Testis (tissue), 2 donors: ENCODE measurements at regions not wholly inside any gene's neighbourhood (a gene's known extent, or its start where the extent isn't known, plus 50 kb on each side); places are given as distances from the start of the nearest gene placed in this dataset.

ENCODE experiments used
- DNase-seq: peaks from one replicate; pipeline ENCODE4 v3.0.0-alpha.2; 2019
- H3K27ac ChIP-seq, 2 donors: fragments of 200-600 bp; sonication (generic); one replicate each; pipeline ENCODE4 v1.5.1; 2019
- H3K27me3 ChIP-seq: fragments of 200-600 bp; sonication (generic); one replicate; pipeline ENCODE4 v1.5.1; 2019
- H3K36me3 ChIP-seq: fragments of 200-600 bp; sonication (generic); one replicate; pipeline ENCODE4 v1.5.1; 2017; ENCODE audit warnings: low read depth; ENCODE audit errors: missing control alignments
- H3K4me1 ChIP-seq: fragments of 200-600 bp; sonication (generic); one replicate; pipeline ENCODE4 v1.5.1; 2019
- H3K4me3 ChIP-seq, 2 donors: fragments of 200-600 bp; sonication (generic); one replicate each; pipeline ENCODE4 v1.5.1; 2017 to 2019
- H3K9me3 ChIP-seq: fragments of 200-600 bp; sonication (generic); one replicate; pipeline ENCODE4 v1.5.1; 2017
- CTCF ChIP-seq, 3 experiments: fragments of 450-650 bp in 2 of 3; fragments of 200-600 bp in 1 of 3; sonication (generic) in 1 of 3; IDR thresholded peaks; one replicate each; pipeline ENCODE4 v1.5.1; 2016 to 2019; ENCODE audit warnings: antibody characterized with exemption in 3 of 3, mild to moderate bottlenecking in 2 of 3, moderate library complexity in 1 of 3
- POLR2A ChIP-seq: fragments of 450-650 bp; IDR thresholded peaks from one replicate; pipeline ENCODE4 v1.6.1; 2017; ENCODE audit warnings: antibody characterized with exemption, mild to moderate bottlenecking, moderate library complexity
- WGBS, 2 donors: methylation state at CpG; one replicate each; pipeline ENCODE4 v1.1.5; 2018; 5-methylcytosine and 5-hydroxymethylcytosine counted together
- intact Hi-C: fragments of 100-400 bp; cut with DNase I; formaldehyde crosslinking; loops from one replicate; pipeline ENCODE4 v1.15.1; 2023; ENCODE audit warnings: low total_unique reads

DNA sequence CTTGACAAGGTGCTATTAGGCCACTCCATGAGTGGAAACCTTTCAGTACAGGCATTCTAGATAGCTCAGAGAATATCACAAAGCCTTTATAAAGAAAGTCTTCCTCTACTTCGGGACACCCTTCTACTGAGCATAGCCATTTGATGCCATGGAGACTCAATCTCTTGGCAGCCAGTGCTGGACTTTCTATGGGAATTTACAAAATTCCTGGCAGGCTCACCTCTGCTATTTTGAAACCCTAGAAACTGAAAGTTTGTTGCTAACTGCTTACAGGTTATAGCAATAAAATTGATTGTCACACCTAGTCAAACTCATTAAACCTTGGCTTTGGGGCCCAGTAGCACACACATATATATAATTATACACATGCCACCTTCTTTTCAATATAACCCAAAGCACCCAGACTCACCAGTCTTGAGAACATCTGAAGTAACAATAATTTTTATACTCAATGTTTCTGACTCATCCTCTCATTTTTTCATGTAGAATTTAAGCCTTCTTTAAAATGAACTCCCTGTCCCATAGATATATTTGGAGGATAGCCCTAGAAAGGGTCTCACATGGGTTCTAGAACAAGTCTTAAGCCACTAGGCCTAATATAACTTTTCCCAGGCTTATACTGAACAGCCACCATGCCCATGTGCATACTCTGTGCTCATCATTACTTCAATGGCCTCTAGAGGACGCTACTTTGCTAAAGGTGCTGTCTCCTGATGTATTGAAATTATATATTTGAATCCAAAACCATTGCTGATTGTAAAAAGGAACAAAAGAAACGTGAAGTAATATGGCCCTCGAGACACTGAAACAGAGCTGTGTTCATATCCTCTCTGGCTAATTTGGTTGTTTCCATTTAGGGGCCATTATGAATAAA, 368.1 kb upstream of the MARCKS start:
- TF ChIP-seq CTCF (IDR thresholded peaks at IDR 0.05) = no peak
- TF ChIP-seq POLR2A = no peak
- Histone ChIP-seq H3K27ac (no peak overlapping the region), H3K36me3 (no peaks in the 10 kb centered on the region), H3K9me3 (no peaks in the 10 kb centered on the region), H3K4me1 (no peaks in the 10 kb centered on the region), H3K4me3 (no peak overlapping the region), H3K27me3 (no peaks in the 10 kb centered on the region)
- DNase-seq = no peak
- WGBS, 2 donors = 72 to 85% methylated on average over 4 of the region's 4 CpGs
- intact Hi-C loops = no loop called here

- TF ChIP-seq POLR2A (no peak), CTCF (IDR thresholded peaks at IDR 0.05) (no peak)
- Histone ChIP-seq H3K27me3 (no peaks in the 10 kb centered on the region), H3K9me3 (no peaks in the 10 kb centered on the region), H3K36me3 (no peaks in the 10 kb centered on the region), H3K4me3 (no peak overlapping the region), H3K4me1 (no peaks in the 10 kb centered on the region), H3K27ac (no peak overlapping the region)
- no peak for DNase-seq
- WGBS, 2 donors = 86 to 89% methylated on average over 1 of the region's 1 CpG
- intact Hi-C loops = no loop called here
Observed at GRCh38 chr6:113489952-113490746, 367.0 kb upstream of the MARCKS start.

- Histone ChIP-seq H3K4me3 (no peak overlapping the region), H3K4me1 (no peaks in the 10 kb centered on the region), H3K27me3 (no peaks in the 10 kb centered on the region), H3K27ac (no peak overlapping the region), H3K9me3 (no peaks in the 10 kb centered on the region), H3K36me3 (no peaks in the 10 kb centered on the region)
- TF ChIP-seq CTCF (IDR thresholded peaks at IDR 0.05) = no peak
- no peak for TF ChIP-seq POLR2A
- intact Hi-C loops = no loop called here
- DNase-seq = no peak
- WGBS, 2 donors = 83 to 85% methylated on average over 3 of the region's 3 CpGs
Observed at GRCh38 chr6:113491376-113491775, 365.8 kb upstream of the MARCKS start.

GRCh38 chr6:113493991-113494390, 363.2 kb upstream of the MARCKS start:
- no peaks in the 10 kb centered on the region for H3K4me1 ChIP-seq

More at GRCh38 chr6:113493991-113494390, 363.2 kb upstream of the MARCKS start:
- H3K27ac ChIP-seq = no peak overlapping the region
- intact Hi-C loops = no loop called here
- no peaks in the 10 kb centered on the region for H3K36me3 ChIP-seq
- H3K27me3 ChIP-seq = no peaks in the 10 kb centered on the region
- TF ChIP-seq CTCF (IDR thresholded peaks at IDR 0.05) (no peak), POLR2A (no peak)
- H3K9me3 ChIP-seq = no peaks in the 10 kb centered on the region
- 92 to 100% methylated on average over 2 of the region's 2 CpGs for WGBS, 2 donors
- no peak for DNase-seq
- H3K4me3 ChIP-seq = no peak overlapping the region
